Muscle of arm (tissue), 1 donor: ENCODE measurements at regions not wholly inside any gene's neighbourhood (a gene's known extent, or its start where the extent isn't known, plus 50 kb on each side); places are given as distances from the start of the nearest gene placed in this dataset.
"Not testable (repeated sequence)": the region's sequence is repeated elsewhere in the genome, so short reads cannot be mapped to it uniquely, and the experiment has no call there.

Source experiments
- DNase-seq: peaks from one replicate; pipeline ENCODE4 v3.0.0-alpha.2; 2013

DNA sequence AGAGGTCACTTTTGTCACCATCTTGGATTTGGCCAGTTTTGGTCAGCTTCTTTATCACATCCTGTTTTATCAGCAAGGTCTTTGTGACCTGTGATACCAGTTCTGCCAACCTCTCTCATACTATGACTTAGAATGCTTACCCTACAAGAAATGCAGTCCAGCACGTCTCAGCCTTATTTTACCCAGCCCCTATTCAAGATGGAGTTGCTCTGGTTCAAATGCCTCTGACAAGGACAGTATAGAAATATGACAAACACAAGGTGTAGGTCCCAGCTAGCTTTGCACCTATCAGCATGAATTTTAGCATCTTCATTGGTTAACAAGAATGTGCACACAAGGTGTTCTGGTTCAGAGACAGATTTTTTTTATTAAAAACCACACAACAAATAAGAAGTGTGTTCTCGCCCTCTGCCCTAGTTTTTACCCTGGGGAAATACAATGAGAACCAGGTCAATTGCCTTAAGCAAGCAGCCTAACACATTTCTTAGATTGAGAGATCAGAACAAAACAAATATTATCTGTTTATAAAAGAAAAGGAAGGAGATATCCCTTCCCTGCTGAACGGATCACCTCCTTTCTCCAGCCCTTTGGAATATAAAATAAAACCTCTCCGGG, 962.3 kb upstream of the PRKX start:
- DNase-seq, result no peak

GRCh38 chrX:4674028-4674782, 960.8 kb upstream of the PRKX start:
- no peak for DNase-seq

GRCh38 chrX:4671344-4671743, 957.9 kb upstream of the PRKX start:
- no peak for DNase-seq

DNA sequence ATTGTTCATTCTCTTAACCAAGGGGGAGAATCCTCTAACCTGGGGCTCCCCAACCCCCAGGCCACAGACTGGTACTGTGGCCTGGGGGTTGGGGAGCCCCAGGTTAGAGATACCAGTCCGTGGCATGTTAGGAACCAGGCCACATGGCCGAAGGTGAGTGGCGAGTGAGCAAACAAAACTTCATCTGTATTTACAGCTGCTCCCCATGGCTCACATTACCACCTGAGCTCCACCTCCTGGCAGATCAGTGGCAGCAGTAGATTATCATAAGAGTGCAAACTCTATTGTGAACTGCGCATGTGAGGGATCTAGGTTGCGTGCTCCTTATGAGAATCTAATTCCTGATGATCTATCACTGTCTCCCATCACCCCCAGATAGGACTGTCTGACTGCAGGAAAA, 957.2 kb upstream of the PRKX start:
- DNase-seq, result no peak

- DNase-seq, result no peak
Observed at GRCh38 chrX:4668802-4669536, 955.5 kb upstream of the PRKX start.

DNA sequence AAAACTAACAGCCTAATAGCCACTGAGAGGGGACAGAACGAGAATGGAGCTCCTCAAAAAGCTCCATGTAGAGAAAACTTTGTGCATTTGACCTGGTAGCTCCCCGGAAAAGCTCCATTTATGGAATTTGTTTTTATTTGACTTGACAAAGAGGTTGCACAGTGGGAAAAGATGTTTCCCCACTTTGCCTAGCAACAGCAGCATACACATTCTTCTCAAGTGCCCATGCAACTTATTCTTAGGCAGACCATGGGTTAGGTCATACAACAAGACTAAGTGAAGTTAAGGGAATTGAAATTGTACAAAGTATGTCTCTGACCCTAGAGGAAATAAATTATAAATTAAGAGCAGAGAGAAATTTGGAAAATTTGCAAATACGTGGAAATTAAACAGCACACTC, 949.6 kb upstream of the PRKX start:
- no peak for DNase-seq

DNA sequence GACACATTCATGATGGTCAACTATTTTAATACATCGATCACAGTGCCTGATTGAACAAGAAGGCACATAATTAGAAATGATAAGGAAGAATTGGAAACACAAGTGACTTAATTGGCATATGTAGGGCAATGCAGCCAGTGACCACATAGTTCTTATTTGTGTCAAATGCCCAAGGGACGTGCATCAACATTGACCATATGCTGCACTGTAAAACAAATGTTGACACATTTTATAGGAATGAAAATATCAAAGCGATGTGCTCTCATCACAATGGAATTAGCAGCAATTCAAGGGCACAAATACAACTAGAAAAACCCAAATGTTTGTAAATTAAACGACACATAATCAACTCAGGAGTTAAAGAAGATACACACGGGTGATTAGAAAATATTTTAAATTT, 948.3 kb upstream of the PRKX start:
- no peak for DNase-seq

DNA sequence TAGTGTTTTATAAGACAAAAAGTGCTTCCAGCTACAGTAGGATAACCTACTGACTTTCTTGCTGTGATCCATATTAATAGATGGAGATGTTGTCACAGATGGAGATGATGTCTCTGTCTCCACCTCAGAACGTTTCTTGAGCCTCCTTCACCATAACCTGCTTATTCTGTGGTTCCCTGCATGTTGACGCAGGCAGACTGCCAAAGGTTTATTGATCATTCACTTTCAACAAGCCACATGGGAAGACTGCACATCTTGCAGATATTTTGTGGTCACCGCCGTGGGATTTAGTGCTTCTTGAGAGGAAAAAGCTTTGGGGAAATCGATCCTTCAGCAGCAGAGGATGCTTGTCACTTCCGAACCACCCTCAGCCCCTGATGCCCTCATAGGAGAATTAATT, 943.0 kb upstream of the PRKX start:
- DNase-seq, result no peak

DNA sequence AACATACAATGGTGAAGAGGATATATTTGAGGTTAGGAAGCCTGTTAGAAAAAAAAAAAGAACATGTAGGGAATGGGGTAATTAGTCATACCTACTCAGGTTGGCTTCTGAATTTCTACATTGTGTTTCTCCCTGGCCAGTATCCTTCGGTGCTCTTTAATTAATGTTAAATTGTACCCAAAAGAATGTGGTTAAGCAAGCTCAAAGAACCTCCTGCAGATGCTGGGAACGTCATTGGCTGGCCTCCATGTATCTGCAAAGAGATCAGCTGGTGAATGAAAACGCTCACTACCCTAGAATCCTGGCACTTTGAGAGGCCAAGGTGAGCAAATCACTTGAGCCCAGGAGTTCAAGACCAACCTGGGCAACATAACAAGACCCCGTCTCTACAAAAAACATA, 942.3 kb upstream of the PRKX start:
- DNase-seq, result no peak

DNA sequence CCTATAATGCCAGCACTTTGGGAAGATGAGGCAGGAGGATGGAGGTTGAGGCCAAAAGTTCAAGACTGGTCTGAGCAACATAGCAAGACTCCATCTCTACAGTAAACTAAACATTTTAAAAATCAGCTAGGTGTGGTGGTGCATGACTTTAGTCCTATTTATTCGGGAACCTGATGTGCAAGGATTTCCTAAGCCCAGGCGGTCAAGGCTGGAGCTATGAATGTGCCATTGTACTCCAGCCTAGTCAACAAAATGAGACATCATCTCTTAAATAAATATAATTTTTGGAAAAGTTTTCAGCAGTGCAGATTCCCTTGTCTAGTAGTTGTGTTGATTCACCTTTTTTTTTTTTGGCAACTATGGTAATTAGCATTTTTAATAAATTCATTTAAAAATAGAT, 928.7 kb upstream of the PRKX start:
- no peak for DNase-seq

DNA sequence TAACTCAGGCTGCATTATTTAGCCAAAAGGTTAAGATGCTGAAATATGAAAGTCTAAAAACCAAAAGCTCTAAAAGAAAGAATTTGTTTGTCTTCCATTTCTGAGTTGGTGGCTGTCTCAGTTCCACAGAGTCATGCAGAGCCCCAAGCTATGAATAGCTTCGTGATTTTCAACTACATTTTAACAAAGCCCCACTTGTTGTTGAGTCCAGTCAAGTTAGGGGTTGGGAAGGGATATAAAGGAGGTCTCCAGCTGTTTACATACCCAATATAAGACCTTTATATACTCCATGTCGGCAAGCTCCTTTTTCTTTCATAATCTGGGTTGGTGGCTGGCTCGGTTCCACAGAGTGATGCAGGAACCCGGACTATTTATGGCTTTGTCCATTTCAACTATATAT, 924.6 kb upstream of the PRKX start:
- no peak for DNase-seq

GRCh38 chrX:4627414-4627813, 914.0 kb upstream of the PRKX start:
- DNase-seq, result peak; percentile 46

DNA sequence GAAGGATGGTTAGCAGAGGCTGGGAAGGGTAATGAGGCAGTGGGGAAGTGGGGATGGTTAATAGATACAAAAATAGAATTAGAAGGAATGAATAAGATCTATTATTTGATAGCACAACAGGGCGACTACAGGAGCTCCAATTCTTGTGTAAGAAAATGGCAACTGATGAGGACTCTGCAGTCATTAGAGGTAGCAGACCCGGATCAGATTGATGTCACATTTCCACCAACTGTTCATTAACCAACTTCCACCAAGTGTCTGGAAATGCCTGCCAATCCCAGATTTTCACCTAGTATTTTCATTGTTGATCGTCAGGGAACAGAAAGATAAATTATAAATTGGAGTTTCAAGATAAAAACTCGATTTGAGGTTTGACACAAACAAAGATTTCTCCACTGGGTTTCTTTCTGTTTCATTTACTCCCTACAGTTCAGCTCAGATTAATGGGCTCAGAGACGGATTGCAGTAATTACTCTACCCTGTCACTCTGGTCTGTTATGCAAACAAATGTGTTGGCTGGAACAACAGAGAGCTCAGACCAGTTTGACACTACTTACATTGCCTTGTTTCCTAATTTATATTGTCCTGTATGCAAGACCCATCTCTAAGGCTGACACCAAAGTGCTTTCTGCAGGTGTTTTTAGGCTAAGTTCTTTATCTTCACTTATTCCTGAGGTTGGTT, 909.2 kb upstream of the PRKX start:
- no peak for DNase-seq

- not testable (repeated sequence) for DNase-seq
Observed at GRCh38 chrX:4613651-4614050, 900.2 kb upstream of the PRKX start.

GRCh38 chrX:4588893-4589292, 875.4 kb upstream of the PRKX start:
- no peak for DNase-seq

- DNase-seq, result peak; percentile 19
Observed at GRCh38 chrX:4588466-4588865, 875.0 kb upstream of the PRKX start.

GRCh38 chrX:4588056-4588455, 874.6 kb upstream of the PRKX start:
- no peak for DNase-seq

DNA sequence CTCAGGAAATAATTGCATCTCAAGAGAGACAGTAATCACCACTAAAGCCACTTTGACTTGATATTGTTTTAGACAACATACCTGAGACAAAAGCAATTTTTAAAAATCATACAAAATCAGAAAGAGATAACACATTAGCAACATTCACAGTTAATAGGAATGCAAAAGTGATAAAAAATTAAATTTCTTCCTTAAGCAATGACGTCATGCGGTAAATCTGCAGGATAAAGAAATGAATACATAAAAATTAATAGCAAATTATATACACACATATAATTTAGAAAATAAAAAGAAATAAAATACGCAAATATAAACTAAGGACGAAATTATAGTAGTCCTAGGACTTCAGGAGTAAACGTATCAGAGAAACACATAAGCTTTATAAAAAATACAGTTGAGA, 866.5 kb upstream of the PRKX start:
- DNase-seq, result no peak

DNA sequence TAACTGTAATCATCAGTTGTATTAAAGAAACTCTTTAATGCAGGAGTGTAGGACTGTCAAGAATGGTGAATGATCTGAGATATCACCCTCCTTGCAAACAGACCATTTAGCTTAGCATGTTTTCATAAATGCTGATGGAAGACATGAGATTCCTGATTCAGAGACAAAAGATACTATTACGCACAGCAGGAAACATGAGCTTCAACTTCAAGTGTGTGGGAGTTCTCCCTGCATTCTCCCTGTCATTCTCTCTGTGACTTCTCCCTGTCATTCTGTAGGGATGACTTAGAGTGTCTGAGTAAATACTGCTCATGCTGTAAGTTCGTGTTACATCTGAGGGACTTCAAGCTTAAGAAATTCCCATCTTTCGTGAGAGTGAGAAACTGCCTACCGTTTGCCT, 866.0 kb upstream of the PRKX start:
- DNase-seq, result no peak

DNA sequence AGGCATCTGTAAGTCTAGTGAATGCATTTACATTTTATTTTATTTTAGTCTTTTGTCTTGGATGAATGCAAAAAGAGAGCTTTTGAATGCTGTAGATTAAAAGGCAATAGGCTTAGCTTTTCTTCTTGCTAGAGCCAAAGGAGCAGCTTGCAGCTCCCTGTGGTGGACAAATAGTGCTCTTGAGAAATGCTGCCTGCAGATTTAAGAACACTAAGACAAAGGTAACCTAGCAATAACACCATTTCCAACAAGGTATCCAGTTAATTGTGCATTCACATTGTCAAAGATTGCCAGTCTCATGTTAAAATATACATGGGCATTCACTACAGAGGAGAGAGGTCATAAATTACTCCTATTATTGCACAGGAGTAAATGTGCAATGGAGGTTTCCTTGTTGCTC, 859.2 kb upstream of the PRKX start:
- DNase-seq, result no peak

GRCh38 chrX:4570151-4570550, 856.7 kb upstream of the PRKX start:
- DNase-seq, result no peak

DNA sequence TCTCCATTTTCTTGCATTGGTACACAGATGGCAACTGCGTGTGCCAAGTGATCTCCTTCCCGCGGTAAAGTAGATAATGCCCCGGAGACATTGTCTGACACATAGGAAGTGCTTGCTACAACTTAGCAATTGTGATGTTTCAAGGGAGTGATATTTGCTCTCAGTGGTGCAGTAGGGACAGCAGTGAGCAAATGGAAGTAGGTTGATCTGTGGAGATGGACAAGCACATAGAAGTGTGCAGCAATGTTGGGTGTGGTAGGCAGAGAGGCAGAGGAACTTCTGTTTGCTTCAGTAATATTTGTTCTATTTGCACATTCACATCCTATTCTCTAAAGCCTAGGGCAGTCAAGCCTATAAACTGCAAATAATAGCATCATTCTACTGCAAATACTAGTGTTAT, 846.7 kb upstream of the PRKX start:
- no peak for DNase-seq

DNA sequence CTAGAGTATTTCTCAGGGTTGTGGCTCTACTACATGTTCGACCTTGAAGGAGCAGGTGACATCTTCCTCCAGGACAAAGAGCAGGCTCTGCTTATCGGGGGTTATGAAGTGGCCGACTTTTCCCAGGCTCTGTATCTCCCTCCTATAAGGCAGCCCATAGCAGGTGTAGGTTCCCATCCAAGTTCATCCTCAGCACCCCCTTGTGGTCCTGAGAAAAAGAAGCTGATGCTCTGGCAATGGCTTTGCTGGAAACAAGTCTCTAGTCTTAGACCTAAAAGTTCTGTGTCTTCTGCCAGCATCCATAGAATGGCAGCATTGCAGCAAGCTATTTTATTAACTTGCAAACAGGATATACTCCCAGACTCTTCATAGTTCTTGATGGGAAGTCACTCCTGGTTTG, 836.6 kb upstream of the PRKX start:
- no peak for DNase-seq
